SK-N-SH (cell line): ENCODE measurements at regions not wholly inside any gene's neighbourhood (a gene's known extent, or its start where the extent isn't known, plus 50 kb on each side); places are given as distances from the start of the nearest gene placed in this dataset.

ENCODE experiments used
- CHD2 ChIP-seq: fragments of 150-350 bp; IDR thresholded peaks from 2 replicates; pipeline ENCODE4 v1.6.1; 2018; ENCODE audit warnings: low read length; ENCODE audit not compliant: partially characterized antibody
- EP300 ChIP-seq, 2 experiments: IDR thresholded peaks; 2 replicates each; pipeline versions ENCODE4 v1.4.0 to v1.6.1; 2012; ENCODE audit warnings: borderline replicate concordance in 1 of 2, low read depth in 1 of 2, low read length in 1 of 2
- FOXJ3 ChIP-seq: sonication (generic); formaldehyde crosslinking; IDR thresholded peaks from 2 replicates; pipeline ENCODE4 v1.5.1; 2020; ENCODE audit warnings: mild to moderate bottlenecking, missing genetic modification reagents
- GABPA ChIP-seq: IDR thresholded peaks from 2 replicates; pipeline ENCODE4 v1.4.0; 2012; ENCODE audit warnings: low read depth, mild to moderate bottlenecking
- JUND ChIP-seq: IDR thresholded peaks from 2 replicates; pipeline ENCODE4 v1.4.0; 2012
- PBX3 ChIP-seq: IDR thresholded peaks from 2 replicates; pipeline ENCODE4; 2012
- POLR2AphosphoS5 ChIP-seq: IDR thresholded peaks from 2 replicates; pipeline ENCODE4 v1.6.1; 2012; ENCODE audit warnings: low read depth, low read length
- REST ChIP-seq: IDR thresholded peaks from 2 replicates; pipeline ENCODE4 v1.6.1; 2012; ENCODE audit warnings: mild to moderate bottlenecking, low read depth, low read length, moderate library complexity
- SIN3A ChIP-seq: IDR thresholded peaks from 2 replicates; pipeline ENCODE4 v1.6.1; 2012; ENCODE audit warnings: low read depth, mild to moderate bottlenecking, low read length, moderate library complexity, borderline replicate concordance
- TAF1 ChIP-seq: IDR thresholded peaks from 2 replicates; pipeline ENCODE4 v1.6.1; 2012; ENCODE audit warnings: low read depth, mild to moderate bottlenecking, low read length, moderate library complexity, borderline replicate concordance
- YY1 ChIP-seq: IDR thresholded peaks from 2 replicates; pipeline ENCODE4 v1.4.0; 2012; ENCODE audit warnings: low read depth, mild to moderate bottlenecking
- TF ChIP-seq, protein P1 (sequence below): fragments of 200-600 bp; sonication (generic); IDR thresholded peaks from 2 replicates; pipeline ENCODE4 v1.6.1; 2017; ENCODE audit warnings: antibody characterized with exemption, mild to moderate bottlenecking, moderate library complexity
- TF ChIP-seq, protein P2 (sequence below): IDR thresholded peaks from 2 replicates; pipeline ENCODE4 v1.4.0; 2012; ENCODE audit warnings: low read depth

DNA sequence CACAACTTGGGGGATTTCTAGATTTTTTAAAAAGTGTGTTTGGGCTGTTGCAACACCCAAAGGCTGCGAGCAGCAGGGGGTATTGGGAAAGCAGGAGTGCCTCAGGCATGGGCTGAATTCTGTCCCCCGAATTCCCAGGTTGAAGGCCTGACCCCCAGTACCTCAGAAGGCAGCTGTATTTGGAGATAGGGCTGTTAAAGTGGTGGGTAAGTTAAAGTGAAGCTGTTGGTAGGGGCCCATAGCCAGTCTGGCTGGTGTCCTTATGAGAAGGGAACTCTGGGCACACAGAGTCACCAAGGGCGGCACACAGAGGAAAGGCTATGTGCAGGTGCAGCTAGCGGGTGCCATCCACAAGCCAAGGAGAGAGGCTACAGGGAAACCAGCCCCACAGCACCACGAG lies 717.4 kb downstream of the GALR1 start:
- TF ChIP-seq, protein P1, sequence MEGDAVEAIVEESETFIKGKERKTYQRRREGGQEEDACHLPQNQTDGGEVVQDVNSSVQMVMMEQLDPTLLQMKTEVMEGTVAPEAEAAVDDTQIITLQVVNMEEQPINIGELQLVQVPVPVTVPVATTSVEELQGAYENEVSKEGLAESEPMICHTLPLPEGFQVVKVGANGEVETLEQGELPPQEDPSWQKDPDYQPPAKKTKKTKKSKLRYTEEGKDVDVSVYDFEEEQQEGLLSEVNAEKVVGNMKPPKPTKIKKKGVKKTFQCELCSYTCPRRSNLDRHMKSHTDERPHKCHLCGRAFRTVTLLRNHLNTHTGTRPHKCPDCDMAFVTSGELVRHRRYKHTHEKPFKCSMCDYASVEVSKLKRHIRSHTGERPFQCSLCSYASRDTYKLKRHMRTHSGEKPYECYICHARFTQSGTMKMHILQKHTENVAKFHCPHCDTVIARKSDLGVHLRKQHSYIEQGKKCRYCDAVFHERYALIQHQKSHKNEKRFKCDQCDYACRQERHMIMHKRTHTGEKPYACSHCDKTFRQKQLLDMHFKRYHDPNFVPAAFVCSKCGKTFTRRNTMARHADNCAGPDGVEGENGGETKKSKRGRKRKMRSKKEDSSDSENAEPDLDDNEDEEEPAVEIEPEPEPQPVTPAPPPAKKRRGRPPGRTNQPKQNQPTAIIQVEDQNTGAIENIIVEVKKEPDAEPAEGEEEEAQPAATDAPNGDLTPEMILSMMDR, result no peak
- TF ChIP-seq FOXJ3 (CRISPR knock-in tag), result no peak
- no peak for TF ChIP-seq PBX3
- TF ChIP-seq, protein P2, sequence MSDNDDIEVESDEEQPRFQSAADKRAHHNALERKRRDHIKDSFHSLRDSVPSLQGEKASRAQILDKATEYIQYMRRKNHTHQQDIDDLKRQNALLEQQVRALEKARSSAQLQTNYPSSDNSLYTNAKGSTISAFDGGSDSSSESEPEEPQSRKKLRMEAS, result no peak
- no peak for TF ChIP-seq YY1
- no peak for TF ChIP-seq SIN3A
- TF ChIP-seq POLR2AphosphoS5, result no peak
- no peak for TF ChIP-seq GABPA
- TF ChIP-seq REST, result no peak
- no peak for TF ChIP-seq TAF1
- TF ChIP-seq EP300 (IDR thresholded peaks at IDR 0.05; ENCODE audit: borderline replicate concordance in 1 of 2, low read depth in 1 of 2, low read length in 1 of 2), result no peak
- TF ChIP-seq CHD2, result no peak
- no peak for TF ChIP-seq JUND
